Ovary (tissue), 3 donors: ENCODE measurements at regions not wholly inside any gene's neighbourhood (a gene's known extent, or its start where the extent isn't known, plus 50 kb on each side); places are given as distances from the start of the nearest gene placed in this dataset.

Experiments
- EP300 ChIP-seq: sonication (generic); formaldehyde crosslinking; IDR thresholded peaks from one replicate; pipeline ENCODE4 v1.6.1; 2017; ENCODE audit warnings: antibody characterized with exemption
- POLR2A ChIP-seq: fragments of 450-650 bp; IDR thresholded peaks from one replicate; pipeline ENCODE4 v1.6.1; 2017; ENCODE audit warnings: antibody characterized with exemption, mild to moderate bottlenecking, moderate library complexity
- TF ChIP-seq, protein P1 (sequence below), 3 donors: fragments of 450-650 bp in 2 of 3; fragments of 200-600 bp in 1 of 3; IDR thresholded peaks; one replicate each; pipeline versions ENCODE4 v1.5.1 to v1.8.0; 2016 to 2022; ENCODE audit warnings: antibody characterized with exemption in 3 of 3, mild to moderate bottlenecking in 1 of 3
- donor health status: DM: no; HTN: no; CAD: no.

DNA sequence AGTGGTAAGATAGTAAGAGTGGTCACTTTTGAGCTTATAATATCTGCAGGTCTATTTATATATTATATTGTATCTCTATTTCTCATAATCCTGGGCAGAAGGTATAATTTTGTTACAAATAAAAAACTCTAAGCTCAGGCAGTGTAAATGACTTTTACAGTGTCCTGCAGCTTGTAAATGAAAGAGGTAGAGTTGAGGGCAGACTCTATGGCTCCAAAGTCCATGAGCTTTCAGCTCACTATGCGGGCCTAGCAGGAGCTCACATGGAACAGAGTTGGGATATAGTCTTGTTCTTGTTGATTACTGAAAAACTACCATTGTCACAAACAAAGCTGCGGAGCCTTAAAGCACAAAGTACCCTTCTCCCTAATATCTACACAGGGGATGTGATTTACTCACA is 361.4 kb downstream of the LNPK start:
- TF ChIP-seq, protein P1, sequence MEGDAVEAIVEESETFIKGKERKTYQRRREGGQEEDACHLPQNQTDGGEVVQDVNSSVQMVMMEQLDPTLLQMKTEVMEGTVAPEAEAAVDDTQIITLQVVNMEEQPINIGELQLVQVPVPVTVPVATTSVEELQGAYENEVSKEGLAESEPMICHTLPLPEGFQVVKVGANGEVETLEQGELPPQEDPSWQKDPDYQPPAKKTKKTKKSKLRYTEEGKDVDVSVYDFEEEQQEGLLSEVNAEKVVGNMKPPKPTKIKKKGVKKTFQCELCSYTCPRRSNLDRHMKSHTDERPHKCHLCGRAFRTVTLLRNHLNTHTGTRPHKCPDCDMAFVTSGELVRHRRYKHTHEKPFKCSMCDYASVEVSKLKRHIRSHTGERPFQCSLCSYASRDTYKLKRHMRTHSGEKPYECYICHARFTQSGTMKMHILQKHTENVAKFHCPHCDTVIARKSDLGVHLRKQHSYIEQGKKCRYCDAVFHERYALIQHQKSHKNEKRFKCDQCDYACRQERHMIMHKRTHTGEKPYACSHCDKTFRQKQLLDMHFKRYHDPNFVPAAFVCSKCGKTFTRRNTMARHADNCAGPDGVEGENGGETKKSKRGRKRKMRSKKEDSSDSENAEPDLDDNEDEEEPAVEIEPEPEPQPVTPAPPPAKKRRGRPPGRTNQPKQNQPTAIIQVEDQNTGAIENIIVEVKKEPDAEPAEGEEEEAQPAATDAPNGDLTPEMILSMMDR (IDR thresholded peaks at IDR 0.05): no peak
- TF ChIP-seq POLR2A (no peak), EP300 (no peak)
